ENCODE measurements at regions not wholly inside any gene's neighbourhood (a gene's known extent, or its start where the extent isn't known, plus 50 kb on each side); places are given as distances from the start of the nearest gene placed in this dataset.
A peak's percentile ranks its signal among the peaks of the same experiment; 100 is the strongest.

- WGBS (ENCODE audit: insufficient coverage, insufficient read length) = no CpG with 5 or more reads among the region's 7 CpGs
- Histone ChIP-seq H3K27ac (ENCODE audit: low read length) (no peak overlapping the region), H3K27me3 (ENCODE audit: control insufficient read depth, insufficient read depth, low read length) (no peaks in the 10 kb centered on the region)
These were observed 182.9 kb upstream of the CAMK1G start for GRCh38 chr1:209400351-209401220.

GRCh38 chr1:209402697-209403096 is 180.8 kb upstream of the CAMK1G start:
- Histone ChIP-seq H3K27me3 (ENCODE audit: control insufficient read depth, insufficient read depth, low read length) (no peaks in the 10 kb centered on the region), H3K9me3 (ENCODE audit: control insufficient read depth, insufficient read depth, low read length) (no peaks in the 10 kb centered on the region), H3K27ac (ENCODE audit: low read length) (no peak overlapping the region), H3K4me1 (ENCODE audit: control insufficient read depth, insufficient read depth, low read length) (peaks cover 7% of the 10 kb centered on the region; the same call in 1 of the 2 replicates), H3K4me3 (ENCODE audit: low read length) (no peak overlapping the region), H3K36me3 (ENCODE audit: control insufficient read depth, insufficient read depth, low read length) (no peaks in the 10 kb centered on the region)
- DNase-seq (ENCODE audit: low read depth, low spot score) = no peak
- WGBS (ENCODE audit: insufficient coverage, insufficient read length) = 100% methylated on average over 1 of the region's 2 CpGs

More at GRCh38 chr1:209400351-209401220, 182.9 kb upstream of the CAMK1G start:
- H3K4me1 ChIP-seq (ENCODE audit: control insufficient read depth, insufficient read depth, low read length) = peaks cover 5% of the 10 kb centered on the region
- H3K4me3 ChIP-seq (ENCODE audit: low read length) = no peak overlapping the region
- DNase-seq (ENCODE audit: low read depth, low spot score) = no peak
- no peaks in the 10 kb centered on the region for H3K36me3 ChIP-seq (ENCODE audit: control insufficient read depth, insufficient read depth, low read length)
- no peaks in the 10 kb centered on the region for H3K9me3 ChIP-seq (ENCODE audit: control insufficient read depth, insufficient read depth, low read length)

GRCh38 chr1:209403921-209404320 is 179.6 kb upstream of the CAMK1G start:
- H3K36me3 ChIP-seq (ENCODE audit: control insufficient read depth, insufficient read depth, low read length) = no peaks in the 10 kb centered on the region
- peaks cover 4% of the 10 kb centered on the region; the same call in 1 of the 2 replicates for H3K4me1 ChIP-seq (ENCODE audit: control insufficient read depth, insufficient read depth, low read length)
- no peaks in the 10 kb centered on the region for H3K9me3 ChIP-seq (ENCODE audit: control insufficient read depth, insufficient read depth, low read length)
- H3K27me3 ChIP-seq (ENCODE audit: control insufficient read depth, insufficient read depth, low read length) = no peaks in the 10 kb centered on the region
- no peak for DNase-seq (ENCODE audit: low read depth, low spot score)
- H3K4me3 ChIP-seq (ENCODE audit: low read length) = no peak overlapping the region
- WGBS (ENCODE audit: insufficient coverage, insufficient read length) = no CpG with 5 or more reads among the region's 7 CpGs
- H3K27ac ChIP-seq (ENCODE audit: low read length) = no peak overlapping the region

GRCh38 chr1:209404577-209404976 is 178.9 kb upstream of the CAMK1G start:
- no peaks in the 10 kb centered on the region for H3K9me3 ChIP-seq (ENCODE audit: control insufficient read depth, insufficient read depth, low read length)
- no CpG with 5 or more reads among the region's 3 CpGs for WGBS (ENCODE audit: insufficient coverage, insufficient read length)
- H3K27ac ChIP-seq (ENCODE audit: low read length) = peak overlapping the region; percentile 70
- no peaks in the 10 kb centered on the region for H3K27me3 ChIP-seq (ENCODE audit: control insufficient read depth, insufficient read depth, low read length)
- DNase-seq (ENCODE audit: low read depth, low spot score) = no peak
- no peak overlapping the region for H3K4me3 ChIP-seq (ENCODE audit: low read length)
- H3K36me3 ChIP-seq (ENCODE audit: control insufficient read depth, insufficient read depth, low read length) = no peaks in the 10 kb centered on the region
- peaks cover 4% of the 10 kb centered on the region; the same call in 1 of the 2 replicates for H3K4me1 ChIP-seq (ENCODE audit: control insufficient read depth, insufficient read depth, low read length)

GRCh38 chr1:209405183-209405814 is 178.2 kb upstream of the CAMK1G start:
- H3K4me3 ChIP-seq (ENCODE audit: low read length) = no peak overlapping the region
- no peak for DNase-seq (ENCODE audit: low read depth, low spot score)
- WGBS (ENCODE audit: insufficient coverage, insufficient read length) = 100% methylated on average over 1 of the region's 5 CpGs
- H3K27me3 ChIP-seq (ENCODE audit: control insufficient read depth, insufficient read depth, low read length) = no peaks in the 10 kb centered on the region
- H3K27ac ChIP-seq (ENCODE audit: low read length) = peak overlapping the region; percentile 23
- peaks cover 4% of the 10 kb centered on the region; the same call in 1 of the 2 replicates for H3K4me1 ChIP-seq (ENCODE audit: control insufficient read depth, insufficient read depth, low read length)
- H3K36me3 ChIP-seq (ENCODE audit: control insufficient read depth, insufficient read depth, low read length) = no peaks in the 10 kb centered on the region
- H3K9me3 ChIP-seq (ENCODE audit: control insufficient read depth, insufficient read depth, low read length) = no peaks in the 10 kb centered on the region

- peaks cover 4% of the 10 kb centered on the region; the same call in 1 of the 2 replicates for H3K4me1 ChIP-seq (ENCODE audit: control insufficient read depth, insufficient read depth, low read length)
- no peaks in the 10 kb centered on the region for H3K9me3 ChIP-seq (ENCODE audit: control insufficient read depth, insufficient read depth, low read length)
- no peaks in the 10 kb centered on the region for H3K27me3 ChIP-seq (ENCODE audit: control insufficient read depth, insufficient read depth, low read length)
- WGBS (ENCODE audit: insufficient coverage, insufficient read length) = no CpG with 5 or more reads among the region's 3 CpGs
- no peak overlapping the region for H3K4me3 ChIP-seq (ENCODE audit: low read length)
- no peak for DNase-seq (ENCODE audit: low read depth, low spot score)
- H3K27ac ChIP-seq (ENCODE audit: low read length) = no peak overlapping the region
- H3K36me3 ChIP-seq (ENCODE audit: control insufficient read depth, insufficient read depth, low read length) = no peaks in the 10 kb centered on the region
These were observed 177.3 kb upstream of the CAMK1G start for GRCh38 chr1:209406168-209406567.

- no peaks in the 10 kb centered on the region for H3K9me3 ChIP-seq (ENCODE audit: control insufficient read depth, insufficient read depth, low read length)
These were observed 176.9 kb upstream of the CAMK1G start for GRCh38 chr1:209406595-209406994.

GRCh38 chr1:209409780-209410179 is 173.7 kb upstream of the CAMK1G start:
- peaks cover 3% of the 10 kb centered on the region; the same call in 1 of the 2 replicates for H3K27me3 ChIP-seq (ENCODE audit: control insufficient read depth, insufficient read depth, low read length)
- H3K4me1 ChIP-seq (ENCODE audit: control insufficient read depth, insufficient read depth, low read length) = peaks cover 6% of the 10 kb centered on the region; the same call in 1 of the 2 replicates
- no peaks in the 10 kb centered on the region for H3K9me3 ChIP-seq (ENCODE audit: control insufficient read depth, insufficient read depth, low read length)
- no peaks in the 10 kb centered on the region for H3K36me3 ChIP-seq (ENCODE audit: control insufficient read depth, insufficient read depth, low read length)
- no CpG with 5 or more reads among the region's 2 CpGs for WGBS (ENCODE audit: insufficient coverage, insufficient read length)
- DNase-seq (ENCODE audit: low read depth, low spot score) = no peak
- no peak overlapping the region for H3K4me3 ChIP-seq (ENCODE audit: low read length)
- H3K27ac ChIP-seq (ENCODE audit: low read length) = no peak overlapping the region

More at GRCh38 chr1:209406595-209406994, 176.9 kb upstream of the CAMK1G start:
- no peak overlapping the region for H3K27ac ChIP-seq (ENCODE audit: low read length)
- H3K4me1 ChIP-seq (ENCODE audit: control insufficient read depth, insufficient read depth, low read length) = peaks cover 6% of the 10 kb centered on the region; the same call in 1 of the 2 replicates
- WGBS (ENCODE audit: insufficient coverage, insufficient read length) = no CpG with 5 or more reads among the region's 2 CpGs
- H3K27me3 ChIP-seq (ENCODE audit: control insufficient read depth, insufficient read depth, low read length) = no peaks in the 10 kb centered on the region
- H3K36me3 ChIP-seq (ENCODE audit: control insufficient read depth, insufficient read depth, low read length) = no peaks in the 10 kb centered on the region
- no peak for DNase-seq (ENCODE audit: low read depth, low spot score)
- no peak overlapping the region for H3K4me3 ChIP-seq (ENCODE audit: low read length)

GRCh38 chr1:209411491-209411929 is 172.0 kb upstream of the CAMK1G start:
- no peaks in the 10 kb centered on the region for H3K36me3 ChIP-seq (ENCODE audit: control insufficient read depth, insufficient read depth, low read length)
- no peaks in the 10 kb centered on the region for H3K9me3 ChIP-seq (ENCODE audit: control insufficient read depth, insufficient read depth, low read length)
- peaks cover 2% of the 10 kb centered on the region; the same call in 1 of the 2 replicates for H3K4me1 ChIP-seq (ENCODE audit: control insufficient read depth, insufficient read depth, low read length)
- H3K4me3 ChIP-seq (ENCODE audit: low read length) = no peak overlapping the region
- no peak for DNase-seq (ENCODE audit: low read depth, low spot score)
- no peak overlapping the region for H3K27ac ChIP-seq (ENCODE audit: low read length)
- H3K27me3 ChIP-seq (ENCODE audit: control insufficient read depth, insufficient read depth, low read length) = peaks cover 5% of the 10 kb centered on the region; the same call in 1 of the 2 replicates
- no CpG with 5 or more reads among the region's 3 CpGs for WGBS (ENCODE audit: insufficient coverage, insufficient read length)

GRCh38 chr1:209412036-209412435 is 171.5 kb upstream of the CAMK1G start:
- Histone ChIP-seq H3K36me3 (ENCODE audit: control insufficient read depth, insufficient read depth, low read length) (no peaks in the 10 kb centered on the region), H3K27me3 (ENCODE audit: control insufficient read depth, insufficient read depth, low read length) (peaks cover 5% of the 10 kb centered on the region; the same call in 1 of the 2 replicates), H3K4me3 (ENCODE audit: low read length) (no peak overlapping the region), H3K9me3 (ENCODE audit: control insufficient read depth, insufficient read depth, low read length) (no peaks in the 10 kb centered on the region), H3K27ac (ENCODE audit: low read length) (no peak overlapping the region), H3K4me1 (ENCODE audit: control insufficient read depth, insufficient read depth, low read length) (peaks cover 2% of the 10 kb centered on the region; the same call in 1 of the 2 replicates)
- DNase-seq (ENCODE audit: low read depth, low spot score) = no peak
